GM21515 (cell line): ENCODE measurements at regions not wholly inside any gene's neighbourhood (a gene's known extent, or its start where the extent isn't known, plus 50 kb on each side); places are given as distances from the start of the nearest gene placed in this dataset.
"Not testable (repeated sequence)": the region's sequence is repeated elsewhere in the genome, so short reads cannot be mapped to it uniquely, and the experiment has no call there.

Source experiments
- ATAC-seq: cut with Tn5 transposase; IDR thresholded peaks from one replicate; pipeline ENCODE4 v1.9.1; 2021; ENCODE audit not compliant: unreplicated experiment

GRCh38 chr9:102405218-102405867, 589.8 kb upstream of the CYLC2 start:
- ATAC-seq = no peak

DNA sequence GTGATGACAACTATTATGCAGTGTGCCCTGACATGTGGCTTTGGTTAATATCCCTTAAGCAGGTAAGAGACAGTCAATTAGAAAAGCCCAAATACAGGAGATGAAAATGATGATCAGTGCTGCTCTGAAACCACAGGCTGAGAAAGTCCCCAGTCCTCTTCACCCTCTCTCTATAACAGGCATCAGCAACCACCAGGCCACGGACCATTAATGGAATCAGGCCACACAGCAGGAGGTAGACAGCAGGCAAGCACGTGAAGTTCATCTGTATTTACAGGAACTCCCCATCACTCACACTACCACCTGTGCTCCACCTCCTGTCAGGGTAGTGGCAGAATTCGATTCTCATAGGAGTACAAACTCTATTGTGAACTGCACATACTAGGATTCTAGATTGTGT, 591.6 kb upstream of the CYLC2 start:
- no peak for ATAC-seq

DNA sequence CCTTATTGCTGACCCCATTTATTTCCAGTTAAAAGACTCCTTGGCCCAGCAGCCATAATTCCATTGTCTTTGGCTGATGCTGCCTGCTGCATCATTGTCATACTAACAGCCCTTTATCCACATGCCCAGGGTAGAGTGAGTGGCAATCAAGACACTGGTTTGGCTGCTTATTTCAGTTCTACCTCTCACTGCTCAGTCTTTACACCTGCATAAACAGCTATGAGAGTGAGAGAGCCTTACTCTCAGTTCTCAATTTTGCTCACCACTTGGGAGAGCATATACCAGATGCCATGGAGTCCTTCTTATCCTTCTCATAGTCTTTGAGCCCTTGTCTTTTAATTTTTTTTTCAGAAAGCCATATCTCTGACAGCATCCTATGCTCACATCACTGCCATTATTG, 596.9 kb upstream of the CYLC2 start:
- ATAC-seq = no peak

- ATAC-seq = not testable (repeated sequence)
Measured at GRCh38 chr9:102385620-102386019, 609.5 kb upstream of the CYLC2 start.

DNA sequence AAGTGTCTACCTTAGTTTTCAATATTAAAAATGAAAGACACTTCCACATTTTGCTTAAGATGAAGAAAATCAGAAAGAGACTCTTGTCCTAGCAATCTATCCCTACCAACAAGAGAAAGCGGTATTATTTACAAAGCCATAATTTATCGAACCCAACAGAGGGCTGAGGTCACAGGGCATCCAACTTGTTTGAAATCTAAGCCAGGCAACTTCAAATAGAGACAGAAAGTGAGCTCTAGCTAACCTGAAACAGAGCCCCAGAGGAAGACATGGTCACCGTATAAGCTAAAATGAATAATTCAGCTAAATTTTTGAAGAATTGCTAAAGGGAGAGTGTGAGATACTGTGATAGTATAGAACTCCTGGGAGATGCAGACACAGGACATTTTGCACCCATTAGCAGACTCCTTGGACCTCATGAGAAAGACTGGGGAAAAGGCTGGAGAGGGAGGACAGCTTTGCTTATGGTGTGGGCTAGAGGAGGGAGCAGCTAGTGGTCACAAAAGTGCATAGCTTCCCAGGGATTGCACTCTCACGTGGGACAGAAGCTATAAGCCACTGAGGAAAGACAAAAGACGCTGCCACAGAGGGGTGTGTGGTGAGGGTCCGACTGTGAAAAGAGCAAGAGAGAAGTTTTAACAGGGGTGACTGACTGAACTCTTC, 624.2 kb upstream of the GRIN3A start:
- no peak for ATAC-seq

DNA sequence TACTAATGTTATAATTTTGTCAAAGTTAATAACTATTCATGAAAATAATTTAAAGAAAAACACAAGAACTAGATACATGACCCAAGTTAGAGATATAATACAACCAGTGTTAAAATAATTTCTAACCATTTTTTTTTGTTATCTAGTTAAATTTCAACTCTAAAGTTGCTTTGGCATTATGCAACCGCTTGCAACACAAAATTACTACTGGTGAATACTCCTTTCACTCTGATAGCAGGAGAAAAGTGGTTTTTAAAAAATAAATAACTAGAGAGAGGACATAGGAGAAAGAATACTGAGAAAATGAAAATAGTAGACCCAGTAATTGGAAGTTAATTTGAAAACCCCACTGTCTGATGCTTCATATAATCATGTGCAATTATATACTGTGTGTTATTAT, 622.4 kb upstream of the GRIN3A start:
- no peak for ATAC-seq

GRCh38 chr9:102355982-102356381, 617.5 kb upstream of the GRIN3A start:
- no peak for ATAC-seq

DNA sequence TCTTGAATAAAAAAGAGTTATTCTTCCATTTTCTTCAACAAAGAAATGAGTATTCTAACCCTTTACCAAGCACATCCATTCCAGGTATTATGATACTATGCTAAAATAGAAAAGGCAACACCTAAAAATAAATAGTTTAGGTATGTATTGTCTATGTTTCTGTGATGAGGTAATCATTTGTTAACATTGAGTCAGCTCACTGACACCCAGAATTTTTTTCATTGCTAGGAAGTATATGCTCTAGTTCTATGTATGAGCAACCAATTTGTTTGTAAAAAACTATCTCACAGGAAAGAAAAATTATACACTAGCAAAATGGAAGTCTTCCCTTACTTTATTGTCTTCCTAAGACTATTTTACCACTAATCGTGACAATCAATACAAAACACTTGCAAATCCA, 615.6 kb upstream of the GRIN3A start:
- no peak for ATAC-seq

- not testable (repeated sequence) for ATAC-seq
Measured at GRCh38 chr9:102337471-102337870, 599.0 kb upstream of the GRIN3A start.

DNA sequence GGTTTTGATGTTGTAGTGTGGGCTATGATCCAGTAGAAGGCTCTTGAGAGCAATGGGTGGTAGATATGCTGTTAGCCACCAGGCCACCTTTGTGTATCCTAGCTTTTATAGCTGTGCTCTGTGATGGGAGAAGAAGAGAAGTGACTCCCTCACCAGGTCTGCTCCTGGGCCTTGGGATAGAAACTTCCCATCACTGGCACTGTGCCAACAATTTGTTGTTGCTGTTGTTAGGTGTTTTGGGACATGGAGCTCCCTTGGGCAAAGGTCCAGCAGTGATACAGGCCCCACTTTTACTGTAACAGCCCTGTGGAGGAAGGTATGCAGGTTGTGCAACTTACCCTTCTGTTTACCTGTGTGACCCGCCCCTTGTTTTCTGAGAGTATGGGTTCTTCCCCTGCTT, 570.9 kb upstream of the GRIN3A start:
- no peak for ATAC-seq

- ATAC-seq = no peak
Measured at GRCh38 chr9:102295188-102295587, 556.7 kb upstream of the GRIN3A start.

DNA sequence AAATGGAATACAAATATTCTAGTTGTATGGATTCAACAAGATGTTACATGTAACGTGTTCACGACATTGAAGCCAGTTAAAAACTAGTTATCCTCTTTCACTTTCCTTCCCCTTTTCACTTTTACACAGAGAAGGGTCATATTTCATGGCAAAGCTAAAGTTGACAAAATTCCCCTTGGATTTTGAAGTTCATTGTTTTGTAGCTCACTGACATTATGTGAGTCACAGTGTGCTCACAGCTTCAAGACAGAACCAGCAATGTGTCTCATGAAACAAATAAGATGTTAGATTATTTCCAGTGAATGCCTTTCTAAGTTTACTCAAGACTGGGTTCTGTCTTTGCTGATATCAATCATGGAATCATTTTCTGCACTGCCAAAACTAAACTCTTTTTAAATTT, 535.5 kb upstream of the GRIN3A start:
- ATAC-seq = no peak

DNA sequence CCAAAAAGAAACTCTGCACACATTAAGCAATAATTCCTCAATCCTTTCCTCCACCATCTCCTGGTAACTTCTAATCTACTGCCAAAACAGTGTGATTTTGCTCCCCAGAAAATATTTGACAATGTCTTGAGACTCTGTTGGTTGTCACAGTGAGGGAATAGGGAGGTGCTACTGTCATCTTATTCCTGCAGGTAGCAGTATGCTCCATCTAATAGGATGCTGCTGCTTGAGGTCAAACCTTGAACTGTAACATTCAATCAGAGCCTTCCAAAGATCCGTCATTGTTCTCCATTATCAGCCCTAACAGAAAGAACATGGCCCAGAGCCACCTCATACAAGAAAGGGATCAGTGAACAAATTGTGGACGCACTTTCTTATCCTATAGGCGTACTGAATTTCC, 514.7 kb upstream of the GRIN3A start:
- no peak for ATAC-seq

DNA sequence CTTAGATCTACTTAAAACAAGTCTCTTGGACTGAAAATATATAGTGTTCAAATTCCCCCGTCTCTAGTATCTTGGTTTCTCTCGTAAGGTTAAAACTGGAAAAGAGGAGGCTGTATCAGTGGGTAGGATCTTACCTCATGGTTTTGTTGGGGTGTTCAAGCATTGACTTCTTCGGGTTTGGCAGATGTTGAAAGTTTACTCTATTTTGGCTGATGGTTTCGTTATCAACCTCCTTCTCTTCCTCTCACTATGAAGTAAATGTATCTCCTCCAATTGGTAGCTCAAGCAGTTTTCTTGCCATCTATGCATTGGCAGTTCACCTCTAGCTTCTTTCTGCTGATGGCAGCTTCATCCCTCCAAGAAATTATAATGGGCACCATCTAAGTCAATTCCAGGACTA, 506.5 kb upstream of the GRIN3A start:
- no peak for ATAC-seq

DNA sequence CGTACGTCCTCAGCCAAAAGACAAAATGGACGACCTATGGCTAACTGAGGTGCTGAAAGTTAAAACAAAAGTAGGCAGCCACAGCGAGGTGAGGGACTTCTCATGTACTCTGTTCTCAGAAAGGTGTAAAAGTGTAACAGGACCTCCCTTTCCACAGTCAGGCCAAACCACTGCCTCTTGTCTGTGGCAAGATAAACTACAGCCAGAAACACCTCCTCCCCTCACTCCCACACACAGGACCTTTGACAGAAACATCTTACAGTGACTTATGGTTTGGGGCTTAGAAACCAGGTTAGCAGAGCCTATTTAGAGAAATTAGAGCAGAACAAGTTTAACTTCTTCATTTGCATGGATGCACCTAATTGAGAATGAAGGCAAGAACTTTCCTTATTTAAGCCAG, 499.1 kb upstream of the GRIN3A start:
- ATAC-seq = no peak

- ATAC-seq = no peak
Measured at GRCh38 chr9:102237094-102237493, 498.6 kb upstream of the GRIN3A start.

DNA sequence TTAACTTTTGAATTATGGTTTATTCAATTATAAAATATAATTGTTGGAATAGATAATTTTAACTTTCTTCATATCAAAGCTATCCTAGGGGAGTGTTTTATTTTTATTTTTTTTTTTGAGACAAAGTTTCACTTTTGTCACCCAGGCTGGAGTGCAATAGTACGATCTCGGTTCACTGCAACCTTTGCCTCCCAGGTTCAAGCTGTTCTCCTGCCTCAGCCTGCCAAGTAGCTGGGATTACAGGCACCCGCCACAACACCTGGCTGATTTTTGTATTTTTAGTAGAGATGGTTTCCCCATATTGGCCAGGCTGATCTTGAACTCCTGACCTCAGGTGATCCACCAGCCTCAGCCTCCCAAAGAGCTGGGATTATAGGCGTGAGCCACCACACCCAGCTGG, 489.0 kb upstream of the GRIN3A start:
- not testable (repeated sequence) for ATAC-seq

GRCh38 chr9:102225841-102226441, 487.5 kb upstream of the GRIN3A start:
- no peak for ATAC-seq

DNA sequence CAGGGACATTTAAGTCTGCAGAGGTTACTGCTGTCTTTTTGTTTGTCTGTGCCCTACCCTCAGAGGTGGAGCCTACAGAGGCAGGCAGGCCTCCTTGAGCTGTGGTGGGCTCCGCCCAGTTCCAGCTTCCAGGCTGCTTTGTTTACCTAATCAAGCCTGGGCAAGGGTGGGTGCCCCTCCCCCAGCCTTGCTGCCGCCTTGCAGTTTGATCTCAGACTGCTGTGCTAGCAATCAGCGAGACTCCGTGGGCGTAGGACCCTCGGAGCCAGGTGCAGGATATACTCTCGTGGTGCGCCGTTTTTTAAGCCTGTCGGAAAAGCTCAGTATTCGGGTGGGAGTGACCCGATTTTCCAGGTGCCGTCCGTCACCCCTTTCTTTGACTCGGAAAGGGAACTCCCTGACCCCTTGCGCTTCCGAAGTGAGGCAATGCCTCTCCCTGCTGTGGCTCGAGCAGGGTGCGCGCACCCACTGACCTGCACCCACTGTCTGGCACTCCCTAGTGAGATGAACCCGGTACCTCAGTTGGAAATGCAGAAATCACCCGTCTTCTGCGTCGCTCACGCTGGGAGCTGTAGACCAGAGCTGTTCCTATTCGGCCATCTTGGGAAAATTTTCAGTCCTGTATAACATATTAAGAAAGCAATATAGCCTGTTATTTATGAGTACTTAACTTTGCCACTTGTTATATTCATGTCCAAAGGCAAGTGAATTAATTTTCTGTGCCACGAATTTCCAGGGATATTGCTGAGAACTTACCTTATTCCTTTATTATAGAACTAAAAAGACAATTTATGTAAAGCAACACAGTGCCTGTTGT, 485.1 kb upstream of the GRIN3A start:
- ATAC-seq = not testable (repeated sequence)

- no peak for ATAC-seq
Measured at GRCh38 chr9:102209176-102209575, 470.7 kb upstream of the GRIN3A start.

DNA sequence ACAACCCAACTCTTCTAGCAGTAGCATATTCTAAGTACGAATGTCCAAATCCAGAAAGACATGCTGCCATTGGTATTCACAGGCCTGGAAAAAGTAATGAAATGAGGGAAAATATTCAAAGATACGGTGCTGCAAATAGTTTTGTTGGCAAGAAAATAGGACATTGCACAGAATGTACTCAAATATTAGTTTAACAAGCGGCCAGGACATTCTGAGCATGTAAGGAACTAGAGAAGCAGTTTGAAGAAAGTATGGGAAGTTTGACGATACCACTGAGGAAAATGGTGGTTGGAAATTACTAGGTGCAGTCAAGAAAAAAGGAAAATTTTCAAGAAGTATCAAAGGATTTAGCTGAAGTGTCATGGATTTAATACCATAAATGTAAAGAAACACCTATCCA, 468.0 kb upstream of the GRIN3A start:
- ATAC-seq = no peak

DNA sequence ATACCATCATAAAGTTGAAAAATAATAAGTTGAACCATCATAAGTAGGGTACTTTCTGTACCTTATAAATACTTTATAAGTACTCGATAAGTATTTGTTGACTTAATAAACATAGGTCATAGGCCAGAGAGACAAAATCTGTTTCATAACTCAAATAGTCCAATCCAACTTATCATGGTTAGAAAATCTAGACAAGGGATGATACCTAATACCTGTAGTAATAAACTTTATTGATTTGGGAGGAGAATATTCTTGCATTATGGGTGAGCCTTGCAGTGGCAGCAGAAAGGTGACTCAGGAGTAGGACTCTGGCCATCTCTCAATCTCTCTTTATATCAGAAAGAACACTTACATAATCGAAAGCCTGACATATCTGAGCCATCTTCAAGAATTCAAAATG, 466.8 kb upstream of the GRIN3A start:
- no peak for ATAC-seq
